ENCODE measurements at regions not wholly inside any gene's neighbourhood (a gene's known extent, or its start where the extent isn't known, plus 50 kb on each side); places are given as distances from the start of the nearest gene placed in this dataset.

DNA sequence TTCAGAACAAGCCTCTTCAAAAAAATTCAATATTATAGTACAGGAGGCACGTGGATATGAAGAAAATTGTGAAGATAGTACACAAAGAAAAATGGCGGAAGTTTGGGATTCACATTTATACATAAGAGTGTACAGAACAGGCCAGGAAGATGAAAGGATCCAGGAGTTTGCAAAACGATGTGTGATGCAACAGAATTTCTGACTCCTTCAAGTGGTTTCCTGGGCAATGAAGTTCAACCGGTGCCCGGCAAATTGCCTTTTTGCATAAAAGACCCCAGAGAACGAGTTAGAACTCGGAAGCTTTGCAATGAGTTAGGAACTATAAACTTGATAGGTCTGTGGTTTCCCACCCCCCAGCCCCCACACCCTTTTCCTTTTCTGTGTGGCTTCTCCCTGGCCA, 189.1 kb downstream of the SALL1 start:
- no peak for TF ChIP-seq CTCF (conservative IDR thresholded peaks at IDR 0.05; ENCODE audit: control insufficient read depth, insufficient read depth, low read depth, low read length)
- H3K4me3 ChIP-seq (ENCODE audit: control insufficient read depth, low read depth, low read length) = no peak overlapping the region
- DNase-seq (ENCODE audit: low read depth) = no peak

DNA sequence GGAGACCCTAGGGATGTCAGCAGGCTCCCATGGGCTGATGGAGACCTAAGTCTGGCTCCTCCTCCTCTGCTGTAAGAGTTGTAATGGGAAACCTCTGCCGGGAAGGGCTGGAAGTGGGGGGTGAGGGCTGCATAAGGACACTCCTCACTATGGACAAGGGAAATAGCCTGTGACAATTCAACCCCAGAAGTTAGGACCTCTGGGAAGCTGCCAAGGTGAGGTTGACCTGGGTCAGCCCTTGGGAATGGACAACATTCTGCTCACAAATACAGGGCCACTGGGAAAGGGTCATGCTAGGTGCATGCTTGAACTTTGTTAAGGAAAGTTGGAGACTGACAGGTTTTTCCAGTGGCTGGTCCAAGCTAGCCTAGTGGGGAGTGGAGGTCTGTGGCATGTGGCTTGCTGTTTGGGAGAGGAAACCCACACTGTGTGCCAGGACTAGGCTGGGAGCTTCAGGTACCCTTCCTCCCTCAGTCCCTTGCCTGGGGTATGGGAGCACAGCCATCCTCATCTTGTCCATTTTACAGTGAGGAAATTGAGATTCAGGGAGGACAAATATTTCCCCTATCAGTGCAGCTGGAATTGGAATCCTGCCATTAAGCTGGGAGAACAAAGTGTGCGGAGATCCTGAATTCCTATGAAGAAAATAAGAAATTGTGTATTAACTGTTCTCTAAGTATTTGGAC, 190.4 kb downstream of the SALL1 start:
- no peak overlapping the region for H3K4me3 ChIP-seq (ENCODE audit: control insufficient read depth, low read depth, low read length)
- TF ChIP-seq CTCF (conservative IDR thresholded peaks at IDR 0.05; ENCODE audit: control insufficient read depth, insufficient read depth, low read depth, low read length) = no peak
- no peak for DNase-seq (ENCODE audit: low read depth)

GRCh38 chr16:50957056-50957455, 194.0 kb downstream of the SALL1 start:
- no peak for TF ChIP-seq CTCF (conservative IDR thresholded peaks at IDR 0.05; ENCODE audit: control insufficient read depth, insufficient read depth, low read depth, low read length)
- H3K4me3 ChIP-seq (ENCODE audit: control insufficient read depth, low read depth, low read length) = no peak overlapping the region
- no peak for DNase-seq (ENCODE audit: low read depth)

DNA sequence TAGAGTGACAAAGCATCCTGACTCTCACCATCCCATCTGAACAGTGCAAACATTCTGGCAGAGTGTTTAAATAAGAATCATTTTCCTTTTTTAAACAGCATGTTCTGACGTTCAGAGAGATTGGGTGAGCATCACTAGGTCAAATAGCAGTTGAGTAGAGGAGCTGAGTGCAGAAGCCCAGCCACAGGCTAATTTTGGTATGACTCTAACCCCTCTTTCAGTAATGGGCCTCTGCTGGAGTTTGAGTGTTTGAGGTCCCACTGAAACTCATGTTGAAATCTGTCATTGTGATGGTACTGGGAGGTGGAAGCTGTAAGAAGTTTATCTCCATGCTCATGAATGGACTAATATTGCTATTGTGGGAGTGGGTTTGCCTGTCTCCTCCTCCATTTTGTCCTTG, 194.4 kb downstream of the SALL1 start:
- no peak for DNase-seq (ENCODE audit: low read depth)
- no peak for TF ChIP-seq CTCF (conservative IDR thresholded peaks at IDR 0.05; ENCODE audit: control insufficient read depth, insufficient read depth, low read depth, low read length)
- no peak overlapping the region for H3K4me3 ChIP-seq (ENCODE audit: control insufficient read depth, low read depth, low read length)

DNA sequence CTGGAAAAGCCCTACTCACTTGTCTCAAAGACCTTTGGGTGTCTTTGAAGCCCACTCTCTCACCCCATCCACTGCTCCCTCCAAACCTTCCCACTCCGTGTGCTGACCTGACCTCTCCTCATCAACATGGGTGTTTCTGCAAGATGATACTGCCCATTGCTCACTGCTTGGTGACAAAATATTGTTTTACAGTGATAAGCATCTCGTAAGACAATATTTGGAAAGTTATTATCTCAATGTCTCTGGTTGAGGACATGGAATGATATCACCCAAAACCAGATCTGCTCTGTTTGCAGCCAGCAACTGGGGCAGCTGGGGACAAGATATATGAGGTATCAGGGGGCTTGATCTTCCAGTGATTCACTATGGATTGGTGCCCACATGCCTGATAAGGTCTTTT, 195.8 kb downstream of the SALL1 start:
- no peak for TF ChIP-seq CTCF (conservative IDR thresholded peaks at IDR 0.05; ENCODE audit: control insufficient read depth, insufficient read depth, low read depth, low read length)
- H3K4me3 ChIP-seq (ENCODE audit: control insufficient read depth, low read depth, low read length) = no peak overlapping the region
- DNase-seq (ENCODE audit: low read depth) = no peak

- DNase-seq (ENCODE audit: low read depth) = no peak
- no peak overlapping the region for H3K4me3 ChIP-seq (ENCODE audit: control insufficient read depth, low read depth, low read length)
- TF ChIP-seq CTCF (conservative IDR thresholded peaks at IDR 0.05; ENCODE audit: control insufficient read depth, insufficient read depth, low read depth, low read length) = no peak
Observed at GRCh38 chr16:50954469-50954868, 196.6 kb downstream of the SALL1 start.

DNA sequence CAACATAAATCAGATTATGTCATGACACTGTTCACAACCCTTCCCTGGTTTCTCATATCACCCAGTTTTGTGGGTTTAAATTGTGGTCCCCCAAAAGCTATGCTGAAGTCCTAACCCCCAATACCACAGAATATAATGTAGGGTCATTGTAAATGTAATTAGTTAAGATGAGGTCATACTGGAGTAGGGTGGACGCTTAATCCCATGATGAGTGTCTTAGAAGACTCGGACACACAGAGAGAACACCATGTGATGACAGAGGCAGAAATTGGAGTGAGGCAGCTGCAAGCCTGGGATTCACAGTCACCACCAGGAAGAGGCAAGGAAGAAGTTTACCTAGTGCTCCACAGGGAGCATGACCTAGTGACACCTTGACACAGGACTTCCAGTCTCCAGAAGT, 197.8 kb downstream of the SALL1 start:
- no peak for DNase-seq (ENCODE audit: low read depth)
- H3K4me3 ChIP-seq (ENCODE audit: control insufficient read depth, low read depth, low read length) = no peak overlapping the region
- no peak for TF ChIP-seq CTCF (conservative IDR thresholded peaks at IDR 0.05; ENCODE audit: control insufficient read depth, insufficient read depth, low read depth, low read length)
